Hematopoietic multipotent progenitor cell treated with erythropoietin and hydrocortisone succinate and interleukin-3 and kit ligand, for 4 days (in vitro differentiated cells): ENCODE measurements at regions not wholly inside any gene's neighbourhood (a gene's known extent, or its start where the extent isn't known, plus 50 kb on each side); places are given as distances from the start of the nearest gene placed in this dataset.

Experiments
- DNase-seq: peaks from one replicate; pipeline ENCODE4 v3.0.0-alpha.2; 2015

DNA sequence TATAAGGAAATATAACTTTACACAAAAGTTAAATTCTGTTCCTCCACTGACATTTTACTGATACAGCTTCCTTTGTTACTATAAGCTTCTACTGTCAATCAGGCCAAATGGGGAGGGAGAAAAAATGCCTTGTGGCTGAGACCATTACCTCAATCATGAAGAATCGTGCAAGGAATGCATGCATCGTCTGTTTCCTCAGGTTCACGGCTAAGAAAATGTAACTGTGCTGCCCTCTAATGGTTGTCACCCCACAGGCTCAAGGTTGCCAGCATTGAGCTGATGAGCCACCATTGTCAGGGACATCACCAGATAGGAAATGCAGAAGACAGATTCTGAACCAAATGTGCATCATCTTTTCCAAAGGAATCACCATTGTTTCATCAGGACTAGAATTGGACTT, 426.9 kb downstream of the CDH2 start:
- DNase-seq, result peak; percentile 23

DNA sequence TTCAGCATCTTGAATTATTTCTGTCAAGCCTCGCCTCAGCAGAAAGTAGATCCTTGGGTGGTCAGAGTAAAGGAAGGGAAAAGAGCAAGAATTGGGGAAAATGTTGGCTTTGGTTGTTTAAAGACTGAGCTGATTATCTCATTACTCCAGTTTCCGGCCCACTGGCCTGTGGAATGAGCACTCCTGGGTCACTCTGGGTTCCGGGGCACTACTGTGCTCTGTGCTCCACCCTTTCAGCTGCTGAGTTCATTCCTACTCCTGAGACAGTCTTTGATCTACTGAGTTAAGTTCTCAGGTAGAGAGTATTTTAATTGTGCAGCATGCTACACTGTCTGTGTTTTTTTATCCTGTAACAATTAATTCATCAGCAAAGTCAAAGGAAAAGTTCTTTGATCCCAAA, 427.7 kb downstream of the CDH2 start:
- no peak for DNase-seq

- DNase-seq, result no peak
Observed at GRCh38 chr18:27746241-27746640, 430.7 kb downstream of the CDH2 start.

DNA sequence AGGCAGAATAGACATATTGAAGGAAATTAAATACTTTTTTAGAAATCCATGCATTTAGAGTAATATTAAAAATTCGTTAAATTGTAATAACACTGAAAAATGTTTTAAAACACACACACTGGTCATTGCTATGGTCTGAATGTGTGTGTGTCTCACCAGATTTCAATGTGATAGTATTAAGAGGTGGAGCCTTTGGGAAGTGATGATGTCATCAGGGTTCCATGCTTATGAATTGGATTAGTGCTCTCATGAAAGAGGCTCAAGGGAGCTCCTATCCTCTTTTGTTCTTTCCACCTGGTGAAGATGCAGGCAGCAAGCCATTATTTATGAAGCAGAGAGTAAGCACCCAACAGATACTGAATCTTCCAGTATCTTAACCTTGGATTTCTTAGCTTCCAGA, 441.8 kb downstream of the CDH2 start:
- DNase-seq, result no peak

DNA sequence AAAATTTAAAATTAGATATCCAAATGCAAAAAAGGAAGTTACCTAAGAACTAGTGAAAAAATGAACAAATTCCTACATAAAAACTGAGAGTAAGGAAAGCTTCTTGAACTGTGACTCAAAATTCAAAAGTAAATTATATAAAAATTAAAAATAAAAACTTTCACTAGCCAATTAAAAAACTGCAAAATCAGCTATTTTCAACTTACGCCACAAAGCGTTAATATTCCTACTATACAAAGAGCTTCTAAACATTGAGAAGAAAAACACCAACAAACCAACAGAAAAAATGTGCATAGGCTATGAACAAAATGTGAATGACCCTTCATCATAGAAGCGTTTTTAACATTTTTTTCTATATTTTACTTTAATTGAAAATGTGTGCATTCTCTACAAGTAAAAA, 445.7 kb downstream of the CDH2 start:
- DNase-seq, result no peak

DNA sequence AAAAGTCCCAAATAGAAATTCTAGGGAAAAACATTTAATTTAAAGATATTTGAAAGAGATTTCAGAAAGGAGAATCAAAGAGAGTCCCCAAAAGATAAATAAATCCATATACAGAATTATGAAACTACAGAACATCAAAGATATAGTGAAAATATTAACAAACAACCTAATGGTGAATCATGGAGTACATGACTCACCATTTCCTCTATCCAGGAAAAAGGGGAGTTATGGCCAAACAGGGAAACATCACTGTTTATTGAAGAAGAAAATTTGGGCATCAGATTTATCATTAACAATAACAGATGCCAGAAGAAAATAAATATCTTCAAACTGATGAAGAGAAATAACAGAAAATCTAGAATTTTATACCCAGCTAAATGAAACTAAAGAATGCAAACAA, 448.3 kb downstream of the CDH2 start:
- no peak for DNase-seq

DNA sequence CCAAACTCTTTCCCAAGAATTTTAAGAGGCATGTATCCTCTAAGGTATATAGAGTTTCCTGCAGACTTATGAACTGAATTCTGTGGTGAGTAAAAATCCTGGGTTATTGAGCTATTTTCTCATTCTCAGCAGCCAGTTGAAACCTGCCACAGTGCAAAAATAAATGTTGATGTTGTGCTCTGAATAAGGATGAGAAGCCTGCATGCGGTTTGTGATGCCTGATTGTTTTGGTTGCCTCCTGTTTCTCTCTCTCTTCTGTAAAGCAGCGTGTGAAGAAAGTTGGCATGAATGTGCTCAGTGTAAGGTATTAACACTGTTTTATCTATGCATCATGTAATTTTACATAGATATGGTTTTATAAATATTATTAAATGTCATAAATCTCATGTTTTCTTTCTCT, 452.6 kb downstream of the CDH2 start:
- DNase-seq, result no peak

DNA sequence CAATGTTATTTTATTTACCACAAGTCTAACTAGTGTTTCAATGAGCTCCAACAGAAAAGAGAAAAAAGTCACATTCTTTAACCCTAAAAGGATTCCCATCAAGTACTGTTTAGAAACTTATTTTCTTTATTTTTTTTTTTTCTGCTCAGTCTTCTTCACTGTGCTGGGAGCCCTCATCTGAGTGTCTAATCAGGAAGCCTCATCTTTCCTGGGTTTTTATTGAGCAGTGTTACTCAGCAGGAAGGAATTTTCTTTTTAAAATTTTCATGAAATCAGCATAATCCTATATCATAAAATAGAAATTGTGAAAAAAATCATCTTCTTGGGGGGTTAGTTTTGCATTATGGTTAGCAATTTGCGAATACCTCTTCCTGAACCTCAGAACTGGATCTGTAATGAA, 453.8 kb downstream of the CDH2 start:
- DNase-seq, result no peak

GRCh38 chr18:27719680-27720079, 457.2 kb downstream of the CDH2 start:
- DNase-seq, result no peak

- DNase-seq, result no peak
Observed at GRCh38 chr18:27717816-27718215, 459.1 kb downstream of the CDH2 start.

GRCh38 chr18:27717250-27717649, 459.7 kb downstream of the CDH2 start:
- DNase-seq, result no peak

DNA sequence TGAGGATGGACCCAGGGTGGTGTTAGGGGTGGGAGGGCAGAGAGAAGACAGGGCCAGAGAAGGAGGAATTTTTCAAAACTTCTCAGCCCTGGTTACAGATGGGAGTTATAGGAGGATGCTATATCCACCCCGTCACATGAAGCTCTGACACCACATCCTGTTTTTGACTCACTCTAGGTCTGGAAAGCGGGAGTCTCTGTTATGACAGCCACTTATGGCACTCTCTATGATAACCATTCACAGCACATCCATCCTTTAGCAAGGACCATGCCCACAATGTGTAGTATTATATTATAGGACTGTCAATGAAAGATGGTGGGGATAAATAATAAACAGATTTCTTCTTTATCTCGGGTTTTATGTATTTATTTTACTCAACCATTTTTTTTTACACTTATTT, 461.2 kb downstream of the CDH2 start:
- DNase-seq, result no peak

DNA sequence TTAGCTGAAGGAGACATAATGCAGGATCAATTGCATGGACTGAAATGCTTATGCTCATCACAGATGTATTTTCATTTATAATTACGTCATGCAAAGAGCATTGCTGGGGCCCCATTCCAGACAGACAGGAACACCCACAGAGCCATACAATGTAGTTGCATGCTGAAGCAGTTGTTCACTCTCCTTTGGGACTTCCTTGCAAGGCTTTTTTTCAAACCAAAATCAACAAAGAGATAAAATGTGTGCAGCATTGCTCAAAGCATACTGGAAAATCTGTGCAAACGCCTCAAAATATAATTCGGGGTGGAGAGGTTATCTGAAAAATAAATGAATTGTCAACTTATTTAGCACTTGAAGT, 463.2 kb downstream of the CDH2 start:
- no peak for DNase-seq

GRCh38 chr18:27713037-27713737, 463.7 kb downstream of the CDH2 start:
- DNase-seq, result no peak

DNA sequence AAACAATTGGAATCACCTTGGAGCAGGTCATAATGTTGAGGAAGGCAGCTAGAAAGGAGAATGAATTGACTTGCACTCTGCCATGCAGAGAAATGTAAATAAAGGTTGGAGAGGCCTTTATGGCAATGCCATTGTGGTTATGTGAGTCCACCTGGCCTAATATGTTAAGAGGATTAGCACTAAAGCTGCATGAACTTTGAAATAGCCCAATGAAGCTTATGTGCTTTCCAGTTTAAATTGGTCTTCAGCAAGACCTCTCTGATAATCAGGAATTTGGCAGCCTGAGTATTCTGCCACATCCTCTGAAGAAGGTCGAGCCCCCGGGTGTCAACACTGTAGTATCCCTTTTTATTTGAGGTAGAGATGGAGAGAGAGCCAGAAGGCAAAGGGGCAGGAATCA, 464.9 kb downstream of the CDH2 start:
- no peak for DNase-seq

GRCh38 chr18:27711382-27711781, 465.5 kb downstream of the CDH2 start:
- no peak for DNase-seq

- no peak for DNase-seq
Observed at GRCh38 chr18:27709344-27709743, 467.6 kb downstream of the CDH2 start.

GRCh38 chr18:27707201-27707600, 469.7 kb downstream of the CDH2 start:
- DNase-seq, result no peak

DNA sequence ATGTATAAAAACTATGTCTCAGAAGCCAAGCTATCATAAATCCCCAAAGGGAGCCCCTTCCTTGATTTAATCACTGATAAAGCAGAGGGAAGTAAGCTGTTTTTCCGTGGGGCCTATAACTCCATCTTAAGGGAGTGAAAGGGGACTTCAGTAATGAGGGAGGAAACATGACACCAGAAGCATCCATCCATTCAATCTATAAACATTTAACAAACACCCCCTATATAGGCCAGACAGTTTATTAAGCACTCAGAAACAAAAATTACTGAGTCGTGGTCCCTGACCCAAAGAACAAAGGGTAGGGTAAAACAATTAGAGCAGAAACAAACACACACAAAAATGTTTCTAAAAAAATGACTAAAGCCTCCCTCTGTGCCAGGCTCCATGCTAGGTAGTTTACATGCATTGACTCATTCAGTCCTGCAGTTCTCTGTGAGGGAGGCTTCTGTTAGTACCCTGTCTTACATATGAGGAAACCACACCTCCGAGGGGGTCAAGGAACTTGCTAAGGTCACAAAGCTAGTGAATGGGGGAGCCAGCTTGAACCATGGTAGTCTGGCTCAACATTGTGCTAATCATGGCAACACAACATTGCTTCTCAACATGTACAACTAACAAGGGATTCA, 472.1 kb downstream of the CDH2 start:
- DNase-seq, result no peak

DNA sequence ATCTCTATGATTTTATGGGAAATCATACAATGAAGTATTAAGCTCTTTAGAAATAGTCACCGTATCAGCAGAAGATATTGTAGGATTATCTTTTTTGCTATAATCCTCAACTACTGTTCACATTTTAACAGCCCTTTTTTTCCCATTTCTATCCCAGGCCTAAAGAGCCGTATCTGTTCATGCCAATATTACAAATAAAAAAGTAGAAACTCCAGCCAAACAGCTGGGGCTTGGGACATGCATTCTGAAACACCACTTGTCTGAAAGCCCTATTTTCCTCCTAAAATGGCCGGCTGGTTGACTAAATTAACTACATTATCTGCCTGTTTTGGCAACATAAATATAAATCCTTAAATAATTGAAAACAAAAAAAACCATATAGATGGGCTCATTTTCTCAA, 477.8 kb downstream of the CDH2 start:
- DNase-seq, result no peak

- no peak for DNase-seq
Observed at GRCh38 chr18:27696148-27696547, 480.8 kb downstream of the CDH2 start.

- no peak for DNase-seq
Observed at GRCh38 chr18:27695503-27695902, 481.4 kb downstream of the CDH2 start.

- DNase-seq, result no peak
Observed at GRCh38 chr18:27695052-27695451, 481.9 kb downstream of the CDH2 start.

DNA sequence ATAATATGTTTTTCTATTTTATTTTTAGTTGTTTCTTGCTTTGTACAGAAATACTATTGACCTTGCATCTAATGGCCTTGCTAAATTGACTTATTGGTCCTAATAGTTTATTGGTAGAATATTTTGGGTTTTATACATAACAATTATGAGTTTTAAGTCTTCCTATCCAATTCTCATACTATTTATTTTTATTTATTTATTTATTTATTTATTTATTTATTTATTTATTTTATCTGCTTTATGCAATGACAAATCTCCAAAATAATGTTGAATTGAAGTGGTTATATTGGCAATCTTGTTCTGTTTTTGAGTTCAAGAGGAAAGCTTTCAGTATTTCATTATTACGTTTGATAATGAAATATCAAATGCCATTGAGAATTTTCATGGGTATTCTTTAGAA, 488.3 kb downstream of the CDH2 start:
- DNase-seq, result no peak

GRCh38 chr18:27687351-27687979, 489.5 kb downstream of the CDH2 start:
- DNase-seq, result no peak
